ENCODE measurements at regions not wholly inside any gene's neighbourhood (a gene's known extent, or its start where the extent isn't known, plus 50 kb on each side); places are given as distances from the start of the nearest gene placed in this dataset.

GRCh38 chr11:70610566-70611565 lies 212.5 kb downstream of the CTTN start:
- TF ChIP-seq POLR2A (IDR thresholded peaks at IDR 0.05; ENCODE audit: low read length) (no peak), GATA1 (IDR thresholded peaks at IDR 0.05; ENCODE audit: low read depth, low read length) (no peak)

All from erythroblast (primary cell).